Naive thymus-derived CD8-positive, alpha-beta T cell (primary cell): ENCODE measurements at regions not wholly inside any gene's neighbourhood (a gene's known extent, or its start where the extent isn't known, plus 50 kb on each side); places are given as distances from the start of the nearest gene placed in this dataset.
"Not testable (repeated sequence)": the region's sequence is repeated elsewhere in the genome, so short reads cannot be mapped to it uniquely, and the experiment has no call there.

Experiments
- ATAC-seq, 2 donors: fragments of 150-1000 bp; cut with Tn5 transposase in 1 of 2; sonication (Bioruptor Pico), chemical (Tn5 transposase) in 1 of 2; 1 replicate in 1 of 2; 2 replicates in 1 of 2; pipeline ENCODE4 v1.10.0; 2021; ENCODE audit warnings: mild to moderate bottlenecking in 2 of 2, moderate library complexity in 2 of 2
- POLR2A ChIA-PET: fragments of 350-600 bp; sonication (Branson Sonifier 250); formaldehyde crosslinking; loops from one replicate; lab custom pipeline; 2021; ENCODE audit warnings: antibody characterized with exemption; lab: Charles Lee
- DNase-seq, 10 donors: peaks; one replicate each; pipeline versions ENCODE4 v3.0.0 to v3.0.0-alpha.2; 2020 to 2022
- H3K27ac Mint-ChIP-seq, 10 donors: one replicate each; pipeline ENCODE4 v1.8.0; 2020 to 2022; ENCODE audit warnings: mild to moderate bottlenecking in 10 of 10, mixed read lengths in 10 of 10, moderate library complexity in 4 of 10, inconsistent platforms in 1 of 10
- H3K27me3 Mint-ChIP-seq, 5 donors: one replicate each; pipeline ENCODE4 v1.8.0; 2021 to 2022; ENCODE audit warnings: mixed read lengths in 5 of 5
- H3K36me3 Mint-ChIP-seq, 3 donors: one replicate each; pipeline ENCODE4 v1.8.0; 2020 to 2022; ENCODE audit warnings: mixed read lengths in 3 of 3, mild to moderate bottlenecking in 2 of 3, inconsistent platforms in 1 of 3
- H3K4me1 Mint-ChIP-seq, 4 donors: one replicate each; pipeline ENCODE4 v1.8.0; 2021 to 2022; ENCODE audit warnings: mixed read lengths in 4 of 4
- H3K4me3 Mint-ChIP-seq, 10 donors: one replicate each; pipeline ENCODE4 v1.8.0; 2020 to 2022; ENCODE audit warnings: mild to moderate bottlenecking in 10 of 10, mixed read lengths in 10 of 10, moderate library complexity in 6 of 10, inconsistent platforms in 1 of 10
- H3K9me3 Mint-ChIP-seq, 9 donors: one replicate each; pipeline ENCODE4 v1.8.0; 2020 to 2022; ENCODE audit warnings: mixed read lengths in 9 of 9, mild to moderate bottlenecking in 3 of 9, inconsistent platforms in 1 of 9, moderate library complexity in 1 of 9

DNA sequence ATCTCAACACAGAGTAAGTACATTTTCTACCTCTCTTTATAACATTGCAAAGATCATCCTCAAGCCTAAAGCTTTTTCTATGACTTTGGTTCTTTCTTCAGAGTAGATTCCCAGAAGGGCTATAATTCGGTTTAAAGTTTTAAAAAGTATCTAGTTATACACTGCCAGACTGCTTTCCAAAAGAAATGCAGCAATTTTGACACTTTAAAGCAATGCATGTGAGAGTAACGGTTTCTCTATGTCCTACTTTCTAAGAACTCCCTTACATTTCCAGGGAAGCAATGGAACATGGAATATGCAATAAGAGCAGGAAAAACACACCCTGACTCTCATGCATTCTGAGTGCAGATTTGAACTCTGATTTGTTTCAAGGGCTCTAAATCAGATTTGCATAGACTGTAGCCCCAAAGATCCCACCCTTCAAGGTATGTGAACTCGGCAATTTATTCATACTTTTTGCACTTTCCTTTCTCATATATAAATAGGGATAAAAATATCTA lies 331.6 kb downstream of the HHIPL2 start:
- no peak for ATAC-seq
- H3K36me3 Mint-ChIP-seq = peaks cover 0 to 18% (median 17%) of the 10 kb centered on the region in 3 donors

DNA sequence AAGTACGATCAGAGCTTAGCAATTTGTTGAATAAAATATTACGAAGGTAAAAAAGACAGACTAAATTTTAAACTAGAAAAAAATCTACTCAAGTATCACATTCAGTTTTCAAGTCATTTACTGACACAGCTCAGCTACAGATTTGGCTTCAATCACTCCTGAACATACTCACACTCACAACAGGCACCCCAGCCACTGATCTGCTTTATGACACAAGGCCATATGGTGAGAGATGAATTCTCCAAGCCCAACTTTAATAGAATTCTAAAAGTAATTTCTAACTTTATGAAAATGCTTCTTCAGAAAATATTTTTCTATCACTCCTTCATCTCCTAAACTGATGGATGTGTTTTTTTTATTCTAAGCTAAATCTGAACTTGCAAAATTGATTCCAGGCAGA lies 337.1 kb downstream of the HHIPL2 start:
- Mint-ChIP-seq H3K9me3 (peaks cover 0 to 2% (median 0%) of the 10 kb centered on the region in 9 donors), H3K27me3 (peaks cover 0 to 10% (median 4%) of the 10 kb centered on the region in 5 donors), H3K4me1 (no peaks in the 10 kb centered on the region), H3K4me3 (no peak overlapping the region), H3K36me3 (peaks cover 0 to 4% (median 0%) of the 10 kb centered on the region in 3 donors), H3K27ac (no peak overlapping the region)
- POLR2A ChIA-PET = no interaction called here
- DNase-seq (no peak), ATAC-seq (no peak)

More for the DNA sequence above, 331.6 kb downstream of the HHIPL2 start:
- DNase-seq = no peak
- Mint-ChIP-seq H3K4me3 (no peak overlapping the region), H3K27me3 (peaks cover 0 to 8% (median 3%) of the 10 kb centered on the region in 5 donors), H3K4me1 (peaks cover 0 to 2% (median 0%) of the 10 kb centered on the region in 4 donors), H3K9me3 (peaks cover 3 to 26% (median 17%) of the 10 kb centered on the region in 9 donors), H3K27ac (no peak overlapping the region)
- POLR2A ChIA-PET = no interaction called here

DNA sequence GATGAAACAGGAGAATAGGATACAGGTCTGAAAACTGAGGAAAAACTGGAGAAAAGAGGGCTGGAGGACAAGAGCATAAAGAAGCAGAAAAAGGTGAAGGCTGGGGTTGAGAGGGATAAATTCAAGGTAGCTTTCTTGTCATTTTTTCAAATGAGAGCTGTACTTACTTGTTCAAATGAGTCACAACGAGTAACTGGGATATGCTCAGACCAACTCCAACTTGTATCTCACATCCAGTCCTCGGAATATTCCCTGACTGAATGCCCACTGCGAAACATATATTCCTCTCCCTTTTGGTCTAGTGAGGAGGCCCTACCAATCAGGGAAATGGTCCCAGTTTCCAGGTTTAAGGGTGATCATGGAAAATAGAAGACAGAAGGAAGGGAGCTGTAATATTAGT lies 343.4 kb downstream of the HHIPL2 start:
- POLR2A ChIA-PET = no interaction called here

DNA sequence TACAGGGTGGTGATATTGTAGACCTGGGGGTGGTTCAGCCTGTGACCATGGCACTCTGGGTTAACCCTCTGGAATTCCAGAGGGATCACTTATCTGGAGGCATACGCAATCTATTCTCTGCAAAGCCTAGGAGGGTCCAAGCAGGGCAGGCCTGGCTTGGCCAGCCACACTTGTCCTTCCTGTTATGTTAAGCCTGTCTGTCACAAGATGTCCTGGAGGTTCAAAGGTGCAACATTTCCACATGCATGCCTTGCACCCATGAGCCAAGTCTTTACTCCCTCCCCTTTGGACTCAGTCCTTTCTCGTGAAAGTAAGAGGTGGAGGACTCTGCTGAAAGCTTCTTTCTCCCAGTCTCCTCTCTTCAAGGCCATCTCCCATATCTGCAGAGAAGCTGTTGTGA lies 345.1 kb downstream of the HHIPL2 start:
- H3K9me3 Mint-ChIP-seq = no peaks in the 10 kb centered on the region
- H3K27me3 Mint-ChIP-seq = peaks cover 0 to 4% (median 0%) of the 10 kb centered on the region in 5 donors
- H3K27ac Mint-ChIP-seq = no peak overlapping the region
- H3K4me1 Mint-ChIP-seq = no peaks in the 10 kb centered on the region
- ATAC-seq (no peak), DNase-seq (no peak)
- no peaks in the 10 kb centered on the region for H3K36me3 Mint-ChIP-seq
- POLR2A ChIA-PET = no interaction called here
- no peak overlapping the region for H3K4me3 Mint-ChIP-seq

More for the DNA sequence above, 343.4 kb downstream of the HHIPL2 start:
- Mint-ChIP-seq H3K4me1 (no peaks in the 10 kb centered on the region), H3K4me3 (no peak overlapping the region), H3K36me3 (peaks cover 0 to 4% (median 0%) of the 10 kb centered on the region in 3 donors), H3K9me3 (peaks cover 0 to 2% (median 0%) of the 10 kb centered on the region in 9 donors), H3K27ac (peak overlapping the region in 1 of 10 donors; percentile 51), H3K27me3 (peaks cover 0 to 5% (median under 1%) of the 10 kb centered on the region in 5 donors)
- DNase-seq (no peak), ATAC-seq (no peak)

DNA sequence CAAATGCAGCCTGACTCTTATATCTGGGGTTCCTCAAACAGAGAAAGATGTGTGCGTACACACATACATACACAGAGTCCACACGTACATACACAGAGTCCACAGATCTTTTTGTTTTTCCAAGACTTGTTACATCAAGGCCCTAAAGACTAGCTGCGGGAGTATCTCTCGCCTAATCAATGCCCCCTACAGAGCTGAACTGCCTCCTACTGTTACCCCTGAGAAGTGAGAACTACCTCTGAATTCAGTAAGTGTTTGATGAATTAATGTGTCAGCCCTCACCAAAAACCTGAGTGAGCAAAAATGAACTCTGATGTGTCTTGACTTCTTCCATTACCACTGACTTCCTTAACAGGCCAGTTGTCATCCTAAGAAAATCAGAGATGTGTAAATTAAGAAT lies 351.2 kb downstream of the HHIPL2 start:
- no peak overlapping the region for H3K27ac Mint-ChIP-seq
- H3K9me3 Mint-ChIP-seq = peaks cover 0 to 7% (median under 1%) of the 10 kb centered on the region in 9 donors
- POLR2A ChIA-PET = no interaction called here
- no peak overlapping the region for H3K4me3 Mint-ChIP-seq
- peaks cover 0 to 3% (median 0%) of the 10 kb centered on the region in 3 donors for H3K36me3 Mint-ChIP-seq
- ATAC-seq (no peak), DNase-seq (no peak)
- peaks cover 0 to 6% (median 0%) of the 10 kb centered on the region in 5 donors for H3K27me3 Mint-ChIP-seq
- no peaks in the 10 kb centered on the region for H3K4me1 Mint-ChIP-seq

DNA sequence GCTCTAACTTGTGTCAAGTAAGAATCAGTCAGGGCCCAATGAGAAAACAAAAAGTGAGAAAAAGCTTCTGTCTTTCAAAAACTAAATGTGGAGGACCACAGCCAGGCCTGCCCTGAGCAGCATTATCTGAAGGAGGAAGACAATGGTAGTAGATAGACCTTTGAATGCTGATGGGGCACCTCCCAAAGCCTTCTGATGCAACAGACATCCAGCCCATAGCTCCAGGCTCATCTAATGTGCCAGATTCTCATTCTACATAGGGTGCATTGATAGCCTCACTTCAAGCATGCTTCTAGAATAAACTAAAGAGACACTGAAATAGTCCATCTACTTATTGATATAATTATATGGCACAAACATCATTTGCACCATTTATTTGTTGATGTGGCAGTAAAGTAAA lies 351.6 kb downstream of the HHIPL2 start:
- Mint-ChIP-seq H3K27ac (no peak overlapping the region), H3K36me3 (peaks cover 0 to 7% (median 0%) of the 10 kb centered on the region in 3 donors), H3K4me3 (no peak overlapping the region), H3K4me1 (no peaks in the 10 kb centered on the region), H3K9me3 (peaks cover 0 to 11% (median 5%) of the 10 kb centered on the region in 9 donors), H3K27me3 (peaks cover 0 to 7% (median 1%) of the 10 kb centered on the region in 5 donors)
- POLR2A ChIA-PET = no interaction called here
- DNase-seq = no peak
- ATAC-seq = no peak

DNA sequence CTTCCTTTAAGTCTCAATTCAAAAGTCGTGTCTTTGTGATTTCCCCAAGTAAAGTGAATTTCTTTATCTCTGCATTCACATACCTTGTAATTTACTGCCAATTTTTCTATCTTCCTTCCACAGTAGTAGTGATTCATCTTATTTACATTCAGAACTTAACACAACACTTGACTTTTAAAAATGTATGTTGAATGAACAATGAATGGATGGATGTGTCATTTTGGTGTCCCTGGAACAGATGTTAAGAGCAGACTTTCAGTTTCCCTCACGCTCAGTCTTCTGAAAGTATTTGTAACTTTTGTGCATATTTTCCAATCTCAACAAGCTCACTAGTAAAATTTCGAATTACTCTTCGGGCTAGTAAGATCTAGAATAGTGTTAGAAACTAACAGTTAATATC lies 352.0 kb downstream of the HHIPL2 start:
- DNase-seq (no peak), ATAC-seq (no peak)
- Mint-ChIP-seq H3K4me3 (no peak overlapping the region), H3K36me3 (peaks cover 0 to 7% (median 0%) of the 10 kb centered on the region in 3 donors), H3K9me3 (peaks cover 0 to 12% (median 5%) of the 10 kb centered on the region in 9 donors), H3K27ac (no peak overlapping the region), H3K27me3 (peaks cover 0 to 7% (median 1%) of the 10 kb centered on the region in 5 donors), H3K4me1 (no peaks in the 10 kb centered on the region)
- POLR2A ChIA-PET = no interaction called here

DNA sequence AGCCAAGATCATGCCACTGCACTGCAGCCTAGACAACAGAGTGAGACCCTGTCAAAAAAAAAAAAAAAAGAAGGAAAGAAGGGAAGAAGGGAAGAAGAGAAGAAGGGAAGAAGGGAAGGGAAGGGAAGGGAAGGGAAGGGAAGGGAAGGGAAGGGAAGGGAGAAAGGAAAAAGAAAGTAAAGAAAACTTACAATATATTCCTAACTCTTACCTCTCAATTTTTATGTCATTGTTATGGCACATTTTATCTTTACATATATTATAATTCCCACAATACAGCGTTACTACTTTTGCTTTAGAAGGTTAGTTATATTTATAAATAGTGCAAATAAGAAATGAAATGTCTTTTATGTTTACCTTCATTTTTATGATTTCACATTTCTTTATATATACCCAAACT lies 358.7 kb downstream of the HHIPL2 start:
- ATAC-seq = no peak
- H3K27me3 Mint-ChIP-seq = peaks cover 0 to 5% (median 0%) of the 10 kb centered on the region in 5 donors
- POLR2A ChIA-PET = interaction anchor here (0.7 kb wide), 1 partner anchor 55 kb away, joined by 5 read pairs; no protein-coding TSS in a partner anchor

DNA sequence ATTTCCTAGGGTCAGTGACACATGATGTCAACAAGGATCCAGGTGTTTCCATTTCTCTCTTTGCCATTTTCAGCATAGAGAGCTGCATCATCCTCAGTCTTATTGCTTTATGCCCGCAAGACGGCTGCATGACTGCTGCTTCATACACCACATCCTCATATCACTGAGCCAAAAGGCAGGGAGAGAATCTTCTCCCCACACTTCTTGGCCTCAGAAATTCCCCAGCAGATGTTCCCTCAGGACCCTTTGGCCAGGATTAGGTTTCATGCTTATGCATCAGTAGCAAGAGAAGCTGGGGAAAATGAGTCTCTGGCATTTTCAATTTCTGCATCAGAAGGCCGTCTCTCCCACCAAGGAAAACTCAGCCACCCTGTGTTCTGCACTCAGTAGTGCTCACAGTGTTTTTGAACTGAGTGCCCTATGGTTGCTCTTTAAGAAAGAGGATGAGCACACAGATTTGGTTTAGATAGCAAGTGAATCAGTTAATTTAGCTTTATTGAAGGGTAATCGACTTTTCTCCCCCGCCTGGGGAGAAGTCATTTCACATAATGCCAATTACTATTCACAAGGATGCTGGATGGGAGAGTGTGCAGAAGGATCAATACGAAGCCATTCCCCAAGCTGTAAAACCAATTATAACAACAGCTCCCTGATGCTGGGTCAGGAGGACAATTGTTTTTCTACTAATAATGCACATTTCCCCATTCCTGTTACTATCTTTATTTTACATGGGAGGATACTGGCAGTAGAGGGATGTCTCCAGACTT lies 360.2 kb downstream of the HHIPL2 start:
- no peak overlapping the region for H3K27ac Mint-ChIP-seq
- no peak for DNase-seq
- POLR2A ChIA-PET = no interaction called here

More for the DNA sequence above, 358.7 kb downstream of the HHIPL2 start:
- H3K27ac Mint-ChIP-seq = no peak overlapping the region
- H3K4me3 Mint-ChIP-seq = no peak overlapping the region
- H3K4me1 Mint-ChIP-seq = no peaks in the 10 kb centered on the region
- peaks cover 0 to 15% (median 8%) of the 10 kb centered on the region in 9 donors for H3K9me3 Mint-ChIP-seq
- DNase-seq = no peak
- peaks cover 0 to 7% (median 0%) of the 10 kb centered on the region in 3 donors for H3K36me3 Mint-ChIP-seq

DNA sequence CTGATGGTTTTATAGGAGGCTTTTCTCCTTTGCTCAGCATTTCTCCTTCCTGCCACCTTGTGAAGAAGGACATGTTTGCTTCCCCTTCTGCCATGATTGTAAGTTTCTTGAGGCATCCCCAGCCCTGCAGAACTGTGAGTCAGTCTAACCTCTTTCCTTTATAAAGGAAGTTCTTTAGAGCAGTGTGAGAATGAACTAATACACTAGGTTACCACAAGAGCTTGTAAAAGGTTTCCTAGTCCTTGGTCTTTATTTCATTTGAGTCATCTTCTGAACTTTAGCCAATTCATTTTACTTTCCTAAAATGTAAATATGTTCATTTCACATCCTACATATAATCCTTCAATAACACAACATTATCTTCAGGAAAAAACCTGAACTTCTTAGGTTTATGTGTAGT lies 365.3 kb downstream of the HHIPL2 start:
- POLR2A ChIA-PET = no interaction called here

More for the DNA sequence above, 360.2 kb downstream of the HHIPL2 start:
- H3K9me3 Mint-ChIP-seq = peaks cover 0 to 19% (median 12%) of the 10 kb centered on the region in 9 donors
- peaks cover 0 to 9% (median 0%) of the 10 kb centered on the region in 3 donors for H3K36me3 Mint-ChIP-seq
- H3K4me3 Mint-ChIP-seq = no peak overlapping the region
- ATAC-seq = no peak
- peaks cover 0 to 5% (median 0%) of the 10 kb centered on the region in 5 donors for H3K27me3 Mint-ChIP-seq
- no peaks in the 10 kb centered on the region for H3K4me1 Mint-ChIP-seq

DNA sequence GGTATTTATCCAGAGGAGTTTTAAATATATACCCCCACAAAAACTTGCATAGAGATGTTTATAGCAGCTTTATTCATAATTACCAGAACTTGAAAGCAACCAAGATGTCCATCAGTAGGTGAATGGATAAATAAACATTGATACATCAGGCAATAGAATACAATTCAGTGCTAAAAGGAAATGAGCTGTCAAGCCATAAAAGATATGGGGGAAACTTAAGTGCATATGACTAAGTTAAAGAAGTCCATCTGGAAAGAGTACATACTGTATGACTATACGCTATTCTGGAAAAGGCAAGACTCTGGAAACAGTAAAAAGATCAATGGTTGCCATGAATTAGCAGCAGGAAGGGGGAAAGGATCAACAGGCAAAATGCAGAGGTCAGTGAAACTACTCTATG lies 366.7 kb downstream of the HHIPL2 start:
- DNase-seq (no peak), ATAC-seq (no peak)
- Mint-ChIP-seq H3K27ac (no peak overlapping the region), H3K27me3 (peaks cover 0 to 2% (median 0%) of the 10 kb centered on the region in 5 donors), H3K9me3 (peaks cover 0 to 31% (median 9%) of the 10 kb centered on the region in 9 donors), H3K4me1 (no peaks in the 10 kb centered on the region), H3K4me3 (no peak overlapping the region), H3K36me3 (peaks cover 0 to 11% (median 8%) of the 10 kb centered on the region in 3 donors)
- POLR2A ChIA-PET = no interaction called here

More for the DNA sequence above, 365.3 kb downstream of the HHIPL2 start:
- Mint-ChIP-seq H3K36me3 (peaks cover 0 to 11% (median 1%) of the 10 kb centered on the region in 3 donors), H3K27me3 (peaks cover 0 to 1% (median 0%) of the 10 kb centered on the region in 5 donors), H3K9me3 (peaks cover 0 to 25% (median 8%) of the 10 kb centered on the region in 9 donors), H3K4me1 (no peaks in the 10 kb centered on the region), H3K4me3 (no peak overlapping the region), H3K27ac (no peak overlapping the region)
- DNase-seq (no peak), ATAC-seq (no peak)

DNA sequence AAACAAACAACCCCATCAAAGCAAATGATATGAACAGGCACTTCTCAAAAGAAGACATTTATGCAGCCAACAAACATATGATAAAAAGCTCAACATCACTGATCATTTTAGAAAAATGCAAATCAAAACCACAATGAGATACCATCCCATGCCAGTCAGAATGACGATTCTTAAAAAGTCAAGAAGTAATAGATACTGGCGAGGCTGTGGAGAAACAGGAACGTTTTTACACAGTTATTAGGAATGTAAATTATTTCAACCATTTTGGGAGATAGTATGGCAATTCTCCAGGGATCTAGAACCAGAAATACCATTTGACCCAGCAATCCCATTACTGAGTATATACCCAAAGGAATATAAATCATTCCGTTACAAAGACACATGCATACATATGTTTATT lies 370.4 kb downstream of the HHIPL2 start:
- DNase-seq, ATAC-seq, POLR2A ChIA-PET, H3K27ac Mint-ChIP-seq, H3K4me1 Mint-ChIP-seq, H3K4me3 Mint-ChIP-seq, H3K27me3 Mint-ChIP-seq: not testable (repeated sequence)
- Mint-ChIP-seq H3K9me3 (peaks cover 2 to 40% (median 13%) of the 10 kb centered on the region in 9 donors), H3K36me3 (peaks cover 0 to 19% (median 17%) of the 10 kb centered on the region in 3 donors)

DNA sequence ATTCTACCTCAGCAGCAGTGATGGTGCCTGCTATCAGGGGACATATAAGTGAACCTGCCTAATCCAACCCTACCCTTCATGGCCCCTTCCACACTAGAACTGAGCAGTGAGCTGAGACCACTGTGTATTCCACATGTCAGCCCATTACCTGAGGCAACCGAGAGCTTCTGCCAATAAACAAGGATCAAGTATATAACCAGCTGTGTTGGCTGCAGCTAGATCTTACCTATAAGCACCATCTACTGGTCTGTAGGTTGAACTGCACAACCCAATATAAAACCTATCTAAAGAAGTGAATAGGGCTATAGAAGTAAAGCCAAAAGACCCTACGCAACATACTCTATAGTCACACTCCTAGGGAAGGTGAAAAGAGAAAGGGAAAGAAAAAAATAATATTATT lies 376.9 kb downstream of the HHIPL2 start:
- Mint-ChIP-seq H3K4me3 (no peak overlapping the region), H3K36me3 (peaks cover 0 to 44% (median 17%) of the 10 kb centered on the region in 3 donors), H3K4me1 (peaks cover 0 to 2% (median 0%) of the 10 kb centered on the region in 4 donors), H3K9me3 (peaks cover 6 to 60% (median 23%) of the 10 kb centered on the region in 9 donors), H3K27me3 (peaks cover 0 to 1% (median 0%) of the 10 kb centered on the region in 5 donors), H3K27ac (no peak overlapping the region)
- POLR2A ChIA-PET = no interaction called here
- DNase-seq (peak in 1 of 10 donors; percentile 2), ATAC-seq (no peak)
